Prostate gland (tissue), 2 donors: ENCODE measurements at regions not wholly inside any gene's neighbourhood (a gene's known extent, or its start where the extent isn't known, plus 50 kb on each side); places are given as distances from the start of the nearest gene placed in this dataset.

Source experiments
- POLR2A ChIP-seq: fragments of 450-650 bp; IDR thresholded peaks from one replicate; pipeline ENCODE4 v1.6.1; 2016; ENCODE audit warnings: antibody characterized with exemption, mild to moderate bottlenecking
- POLR2AphosphoS5 ChIP-seq: sonication (generic); formaldehyde crosslinking; IDR thresholded peaks from one replicate; pipeline ENCODE4 v1.6.1; 2017; ENCODE audit warnings: antibody characterized with exemption
- TF ChIP-seq, protein P1 (sequence below), 4 experiments: fragments of 200-600 bp in 2 of 4; fragments of 450-650 bp in 2 of 4; sonication (generic) in 2 of 4; IDR thresholded peaks; 1 replicate in 3 of 4; 2 replicates in 1 of 4; pipeline ENCODE4 v1.5.1; 2016 to 2019; ENCODE audit warnings: antibody characterized with exemption in 4 of 4, mild to moderate bottlenecking in 2 of 4, moderate library complexity in 2 of 4

GRCh38 chr14:94977016-94977415, 180.3 kb downstream of the DICER1 start:
- TF ChIP-seq, protein P1, sequence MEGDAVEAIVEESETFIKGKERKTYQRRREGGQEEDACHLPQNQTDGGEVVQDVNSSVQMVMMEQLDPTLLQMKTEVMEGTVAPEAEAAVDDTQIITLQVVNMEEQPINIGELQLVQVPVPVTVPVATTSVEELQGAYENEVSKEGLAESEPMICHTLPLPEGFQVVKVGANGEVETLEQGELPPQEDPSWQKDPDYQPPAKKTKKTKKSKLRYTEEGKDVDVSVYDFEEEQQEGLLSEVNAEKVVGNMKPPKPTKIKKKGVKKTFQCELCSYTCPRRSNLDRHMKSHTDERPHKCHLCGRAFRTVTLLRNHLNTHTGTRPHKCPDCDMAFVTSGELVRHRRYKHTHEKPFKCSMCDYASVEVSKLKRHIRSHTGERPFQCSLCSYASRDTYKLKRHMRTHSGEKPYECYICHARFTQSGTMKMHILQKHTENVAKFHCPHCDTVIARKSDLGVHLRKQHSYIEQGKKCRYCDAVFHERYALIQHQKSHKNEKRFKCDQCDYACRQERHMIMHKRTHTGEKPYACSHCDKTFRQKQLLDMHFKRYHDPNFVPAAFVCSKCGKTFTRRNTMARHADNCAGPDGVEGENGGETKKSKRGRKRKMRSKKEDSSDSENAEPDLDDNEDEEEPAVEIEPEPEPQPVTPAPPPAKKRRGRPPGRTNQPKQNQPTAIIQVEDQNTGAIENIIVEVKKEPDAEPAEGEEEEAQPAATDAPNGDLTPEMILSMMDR (IDR thresholded peaks at IDR 0.05): no peak
- no peak for TF ChIP-seq POLR2AphosphoS5
- no peak for TF ChIP-seq POLR2A
